ENCODE measurements at regions not wholly inside any gene's neighbourhood (a gene's known extent, or its start where the extent isn't known, plus 50 kb on each side); places are given as distances from the start of the nearest gene placed in this dataset.

DNA sequence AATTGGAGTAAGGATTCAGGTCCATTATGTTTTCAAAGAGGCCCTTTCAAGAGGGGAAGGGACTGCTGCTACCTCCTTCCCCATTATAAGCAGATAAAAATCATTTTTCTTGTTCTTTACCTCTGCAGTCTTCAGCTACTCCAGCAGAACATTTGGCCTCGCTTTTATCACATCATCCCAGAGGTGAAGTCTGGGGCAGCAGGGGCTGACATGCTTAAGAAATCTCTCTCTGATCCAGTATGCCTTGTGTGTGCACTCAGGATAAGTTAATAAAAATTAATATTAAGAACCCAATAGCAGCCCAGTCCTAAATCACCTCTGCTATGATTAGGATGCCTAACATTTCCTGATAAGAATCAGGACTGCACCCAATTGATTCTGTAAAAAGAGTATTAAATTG, 306.9 kb upstream of the NREP start:
- TF ChIP-seq, protein P1, sequence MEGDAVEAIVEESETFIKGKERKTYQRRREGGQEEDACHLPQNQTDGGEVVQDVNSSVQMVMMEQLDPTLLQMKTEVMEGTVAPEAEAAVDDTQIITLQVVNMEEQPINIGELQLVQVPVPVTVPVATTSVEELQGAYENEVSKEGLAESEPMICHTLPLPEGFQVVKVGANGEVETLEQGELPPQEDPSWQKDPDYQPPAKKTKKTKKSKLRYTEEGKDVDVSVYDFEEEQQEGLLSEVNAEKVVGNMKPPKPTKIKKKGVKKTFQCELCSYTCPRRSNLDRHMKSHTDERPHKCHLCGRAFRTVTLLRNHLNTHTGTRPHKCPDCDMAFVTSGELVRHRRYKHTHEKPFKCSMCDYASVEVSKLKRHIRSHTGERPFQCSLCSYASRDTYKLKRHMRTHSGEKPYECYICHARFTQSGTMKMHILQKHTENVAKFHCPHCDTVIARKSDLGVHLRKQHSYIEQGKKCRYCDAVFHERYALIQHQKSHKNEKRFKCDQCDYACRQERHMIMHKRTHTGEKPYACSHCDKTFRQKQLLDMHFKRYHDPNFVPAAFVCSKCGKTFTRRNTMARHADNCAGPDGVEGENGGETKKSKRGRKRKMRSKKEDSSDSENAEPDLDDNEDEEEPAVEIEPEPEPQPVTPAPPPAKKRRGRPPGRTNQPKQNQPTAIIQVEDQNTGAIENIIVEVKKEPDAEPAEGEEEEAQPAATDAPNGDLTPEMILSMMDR (IDR thresholded peaks at IDR 0.05) = no peak
- no peak overlapping the region for H3K4me2 ChIP-seq (ENCODE audit: low read length)
- H3K27ac ChIP-seq = no peak overlapping the region

GRCh38 chr5:112063191-112063590, 306.2 kb upstream of the NREP start:
- H2AFZ ChIP-seq = no peak overlapping the region
- no peak overlapping the region for H3K27ac ChIP-seq
- H3K9me3 ChIP-seq (ENCODE audit: control insufficient read depth, low read length) = no peaks in the 10 kb centered on the region
- H3K9ac ChIP-seq = no peak overlapping the region
- no peak overlapping the region for H3K4me3 ChIP-seq (ENCODE audit: low read depth, low read length)
- no peaks in the 10 kb centered on the region for H3K79me2 ChIP-seq
- no peaks in the 10 kb centered on the region for H3K36me3 ChIP-seq (ENCODE audit: control insufficient read depth, insufficient read depth, low read length)
- H3K27me3 ChIP-seq (ENCODE audit: control insufficient read depth, insufficient read depth, low read length) = no peaks in the 10 kb centered on the region
- H3K4me1 ChIP-seq = no peaks in the 10 kb centered on the region
- H3K4me2 ChIP-seq (ENCODE audit: low read length) = no peak overlapping the region
- TF ChIP-seq, protein P1 (IDR thresholded peaks at IDR 0.05) = no peak

More for the DNA sequence above, 306.9 kb upstream of the NREP start:
- no peaks in the 10 kb centered on the region for H3K79me2 ChIP-seq
- no peaks in the 10 kb centered on the region for H3K4me1 ChIP-seq
- H3K27me3 ChIP-seq (ENCODE audit: control insufficient read depth, insufficient read depth, low read length) = no peaks in the 10 kb centered on the region
- no peak overlapping the region for H2AFZ ChIP-seq
- no peaks in the 10 kb centered on the region for H3K9me3 ChIP-seq (ENCODE audit: control insufficient read depth, low read length)
- H3K9ac ChIP-seq = no peak overlapping the region
- no peaks in the 10 kb centered on the region for H3K36me3 ChIP-seq (ENCODE audit: control insufficient read depth, insufficient read depth, low read length)
- H3K4me3 ChIP-seq (ENCODE audit: low read depth, low read length) = no peak overlapping the region

- Histone ChIP-seq H3K4me2 (ENCODE audit: low read length) (no peak overlapping the region), H3K36me3 (ENCODE audit: control insufficient read depth, insufficient read depth, low read length) (no peaks in the 10 kb centered on the region), H3K27me3 (ENCODE audit: control insufficient read depth, insufficient read depth, low read length) (no peaks in the 10 kb centered on the region), H3K4me3 (ENCODE audit: low read depth, low read length) (no peak overlapping the region), H3K9ac (no peak overlapping the region), H3K9me3 (ENCODE audit: control insufficient read depth, low read length) (no peaks in the 10 kb centered on the region), H2AFZ (no peak overlapping the region), H3K4me1 (no peaks in the 10 kb centered on the region), H3K27ac (no peak overlapping the region), H3K79me2 (no peaks in the 10 kb centered on the region)
- TF ChIP-seq, protein P1 (IDR thresholded peaks at IDR 0.05) = no peak
These were observed 305.2 kb upstream of the NREP start for GRCh38 chr5:112062181-112062580.

GRCh38 chr5:112061666-112062065, 304.7 kb upstream of the NREP start:
- H3K4me2 ChIP-seq (ENCODE audit: low read length) = no peak overlapping the region
- H3K9ac ChIP-seq = no peak overlapping the region
- no peaks in the 10 kb centered on the region for H3K79me2 ChIP-seq
- TF ChIP-seq, protein P1 (IDR thresholded peaks at IDR 0.05) = no peak
- H3K27ac ChIP-seq = no peak overlapping the region
- no peaks in the 10 kb centered on the region for H3K27me3 ChIP-seq (ENCODE audit: control insufficient read depth, insufficient read depth, low read length)
- no peaks in the 10 kb centered on the region for H3K36me3 ChIP-seq (ENCODE audit: control insufficient read depth, insufficient read depth, low read length)
- H3K4me3 ChIP-seq (ENCODE audit: low read depth, low read length) = no peak overlapping the region
- no peak overlapping the region for H2AFZ ChIP-seq
- H3K4me1 ChIP-seq = no peaks in the 10 kb centered on the region
- H3K9me3 ChIP-seq (ENCODE audit: control insufficient read depth, low read length) = no peaks in the 10 kb centered on the region

DNA sequence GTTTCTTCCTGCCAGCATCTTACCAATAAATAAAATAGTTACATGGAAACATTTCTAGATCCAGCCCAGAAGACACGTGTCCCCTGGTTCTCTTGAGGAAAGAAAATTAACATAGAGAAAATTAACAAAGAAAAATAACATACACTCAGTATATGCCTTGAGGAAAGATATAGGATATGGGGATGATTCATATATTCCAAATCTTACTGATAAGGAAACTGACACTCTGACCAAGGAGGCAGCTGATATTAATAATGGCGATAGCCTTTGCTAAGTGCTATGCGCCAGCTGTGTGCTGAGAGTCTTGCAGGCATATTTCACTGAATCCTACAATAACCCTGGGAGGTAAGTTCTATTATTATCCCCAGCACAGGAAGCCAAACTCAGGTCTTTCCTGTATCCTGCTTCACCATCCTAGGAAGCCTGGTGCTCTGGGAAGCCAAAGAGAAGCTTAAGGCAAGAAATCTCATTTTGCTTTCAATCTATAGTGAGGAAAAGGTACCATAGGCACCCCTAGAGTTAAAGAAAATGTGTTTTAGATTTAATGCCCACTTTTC, 302.7 kb upstream of the NREP start:
- Histone ChIP-seq H3K36me3 (ENCODE audit: control insufficient read depth, insufficient read depth, low read length) (no peaks in the 10 kb centered on the region), H3K4me1 (no peaks in the 10 kb centered on the region), H2AFZ (no peak overlapping the region), H3K27me3 (ENCODE audit: control insufficient read depth, insufficient read depth, low read length) (no peaks in the 10 kb centered on the region), H3K4me2 (ENCODE audit: low read length) (no peak overlapping the region), H3K27ac (no peak overlapping the region), H3K9me3 (ENCODE audit: control insufficient read depth, low read length) (no peaks in the 10 kb centered on the region), H3K79me2 (no peaks in the 10 kb centered on the region), H3K4me3 (ENCODE audit: low read depth, low read length) (no peak overlapping the region), H3K9ac (no peak overlapping the region)
- TF ChIP-seq, protein P1 (IDR thresholded peaks at IDR 0.05) = no peak

Data from parathyroid adenoma (tissue), 2 donors.